ENCODE measurements at regions not wholly inside any gene's neighbourhood (a gene's known extent, or its start where the extent isn't known, plus 50 kb on each side); places are given as distances from the start of the nearest gene placed in this dataset.
A peak's percentile ranks its signal among the peaks of the same experiment; 100 is the strongest.

- in situ Hi-C loops (cut with HindIII; ENCODE audit: low sequenced_read_pairs): no loop called here
- no peak for TF ChIP-seq CTCF (IDR thresholded peaks at IDR 0.05; ENCODE audit: low read depth, low read length)
- no peak overlapping the region for H3K4me3 ChIP-seq (ENCODE audit: low read depth, low read length)
- no peak for DNase-seq (ENCODE audit: low read depth, low spot score)
Measured at GRCh38 chr4:157997296-157997695, 175.5 kb downstream of the GASK1B start.

- no peak for DNase-seq (ENCODE audit: low read depth, low spot score)
- TF ChIP-seq CTCF (IDR thresholded peaks at IDR 0.05; ENCODE audit: low read depth, low read length): no peak
- in situ Hi-C loops (cut with HindIII; ENCODE audit: low sequenced_read_pairs): no loop called here
- H3K4me3 ChIP-seq (ENCODE audit: low read depth, low read length): no peak overlapping the region
Measured at GRCh38 chr4:157996061-157997028, 176.5 kb downstream of the GASK1B start.

- no peak for DNase-seq (ENCODE audit: low read depth, low spot score)
- in situ Hi-C loops (cut with HindIII; ENCODE audit: low sequenced_read_pairs): no loop called here
- no peak for TF ChIP-seq CTCF (IDR thresholded peaks at IDR 0.05; ENCODE audit: low read depth, low read length)
- H3K4me3 ChIP-seq (ENCODE audit: low read depth, low read length): no peak overlapping the region
Measured at GRCh38 chr4:157994863-157995262, 178.0 kb downstream of the GASK1B start.

GRCh38 chr4:157992948-157993839 is 179.6 kb downstream of the GASK1B start:
- no peak for DNase-seq (ENCODE audit: low read depth, low spot score)
- no peak for TF ChIP-seq CTCF (IDR thresholded peaks at IDR 0.05; ENCODE audit: low read depth, low read length)
- no peak overlapping the region for H3K4me3 ChIP-seq (ENCODE audit: low read depth, low read length)
- in situ Hi-C loops (cut with HindIII; ENCODE audit: low sequenced_read_pairs): no loop called here

- peak; percentile 82 for DNase-seq (ENCODE audit: low read depth, low spot score)
- peak overlapping the region; percentile 10 for H3K4me3 ChIP-seq (ENCODE audit: low read depth, low read length)
- TF ChIP-seq CTCF (IDR thresholded peaks at IDR 0.05; ENCODE audit: low read depth, low read length): peak; percentile 39
- in situ Hi-C loops (cut with HindIII; ENCODE audit: low sequenced_read_pairs): no loop called here
Measured at GRCh38 chr4:157992038-157992705, 180.7 kb downstream of the GASK1B start.

GRCh38 chr4:157988641-157989040 is 184.2 kb downstream of the GASK1B start:
- in situ Hi-C loops (cut with HindIII; ENCODE audit: low sequenced_read_pairs): no loop called here
- H3K4me3 ChIP-seq (ENCODE audit: low read depth, low read length): no peak overlapping the region
- no peak for DNase-seq (ENCODE audit: low read depth, low spot score)
- TF ChIP-seq CTCF (IDR thresholded peaks at IDR 0.05; ENCODE audit: low read depth, low read length): no peak

All from astrocyte of the spinal cord (primary cell).